Neural cell (in vitro differentiated cells): ENCODE measurements at regions not wholly inside any gene's neighbourhood (a gene's known extent, or its start where the extent isn't known, plus 50 kb on each side); places are given as distances from the start of the nearest gene placed in this dataset.

ENCODE experiments used
- EP300 ChIP-seq: fragments of 450-650 bp; conservative IDR thresholded peaks from 2 replicates; pipeline ENCODE4 v1.6.1; 2014; ENCODE audit warnings: antibody characterized with exemption, mild to moderate bottlenecking, moderate library complexity; ENCODE audit not compliant: poor library complexity, severe bottlenecking
- EZH2 ChIP-seq: fragments of 200-600, 300-800 bp; shearing (Covaris generic), sonication (generic); IDR thresholded peaks from 2 replicates; pipeline ENCODE4 v1.6.1; 2014; ENCODE audit warnings: antibody characterized with exemption, low read length, borderline replicate concordance, mild to moderate bottlenecking; ENCODE audit not compliant: insufficient read depth, poor library complexity, severe bottlenecking
- MXI1 ChIP-seq: fragments of 450-650 bp; conservative IDR thresholded peaks from 2 replicates; pipeline ENCODE4 v1.6.1; 2014; ENCODE audit warnings: antibody characterized with exemption, mild to moderate bottlenecking; ENCODE audit not compliant: poor library complexity, severe bottlenecking
- POLR2AphosphoS5 ChIP-seq: IDR thresholded peaks from 2 replicates; pipeline ENCODE4 v1.6.1; 2012
- RAD21 ChIP-seq: fragments of 450-650 bp; conservative IDR thresholded peaks from 2 replicates; pipeline ENCODE4 v1.6.1; 2014; ENCODE audit warnings: antibody characterized with exemption, mild to moderate bottlenecking, moderate library complexity
- REST ChIP-seq: IDR thresholded peaks from 2 replicates; pipeline ENCODE4 v1.6.1; 2012; ENCODE audit warnings: borderline replicate concordance
- SMC3 ChIP-seq: fragments of 450-650 bp; conservative IDR thresholded peaks from 2 replicates; pipeline ENCODE4 v1.6.1; 2014; ENCODE audit warnings: antibody characterized with exemption, mild to moderate bottlenecking, moderate library complexity; ENCODE audit not compliant: poor library complexity
- TAF1 ChIP-seq: IDR thresholded peaks from 2 replicates; pipeline ENCODE4 v1.6.1; 2012; ENCODE audit warnings: low read depth
- TF ChIP-seq, protein P1 (sequence below): fragments of 450-650 bp; IDR thresholded peaks from 2 replicates; pipeline ENCODE4 v1.5.1; 2014; ENCODE audit warnings: antibody characterized with exemption, mild to moderate bottlenecking, moderate library complexity; ENCODE audit not compliant: poor library complexity, severe bottlenecking

GRCh38 chr4:34920032-34920431 lies 1324.3 kb downstream of the ARAP2 start:
- TF ChIP-seq TAF1 = no peak
- TF ChIP-seq POLR2AphosphoS5 = no peak
- TF ChIP-seq EZH2 = no peak
- TF ChIP-seq, protein P1, sequence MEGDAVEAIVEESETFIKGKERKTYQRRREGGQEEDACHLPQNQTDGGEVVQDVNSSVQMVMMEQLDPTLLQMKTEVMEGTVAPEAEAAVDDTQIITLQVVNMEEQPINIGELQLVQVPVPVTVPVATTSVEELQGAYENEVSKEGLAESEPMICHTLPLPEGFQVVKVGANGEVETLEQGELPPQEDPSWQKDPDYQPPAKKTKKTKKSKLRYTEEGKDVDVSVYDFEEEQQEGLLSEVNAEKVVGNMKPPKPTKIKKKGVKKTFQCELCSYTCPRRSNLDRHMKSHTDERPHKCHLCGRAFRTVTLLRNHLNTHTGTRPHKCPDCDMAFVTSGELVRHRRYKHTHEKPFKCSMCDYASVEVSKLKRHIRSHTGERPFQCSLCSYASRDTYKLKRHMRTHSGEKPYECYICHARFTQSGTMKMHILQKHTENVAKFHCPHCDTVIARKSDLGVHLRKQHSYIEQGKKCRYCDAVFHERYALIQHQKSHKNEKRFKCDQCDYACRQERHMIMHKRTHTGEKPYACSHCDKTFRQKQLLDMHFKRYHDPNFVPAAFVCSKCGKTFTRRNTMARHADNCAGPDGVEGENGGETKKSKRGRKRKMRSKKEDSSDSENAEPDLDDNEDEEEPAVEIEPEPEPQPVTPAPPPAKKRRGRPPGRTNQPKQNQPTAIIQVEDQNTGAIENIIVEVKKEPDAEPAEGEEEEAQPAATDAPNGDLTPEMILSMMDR = no peak
- TF ChIP-seq SMC3 = no peak
- TF ChIP-seq EP300 = no peak
- TF ChIP-seq REST = no peak
- TF ChIP-seq RAD21 = no peak
- TF ChIP-seq MXI1 = no peak
